Esophagus squamous epithelium (tissue), 4 donors: ENCODE measurements at regions not wholly inside any gene's neighbourhood (a gene's known extent, or its start where the extent isn't known, plus 50 kb on each side); places are given as distances from the start of the nearest gene placed in this dataset.

ENCODE experiments used
- CTCF ChIP-seq, 6 experiments: fragments of 450-650 bp in 4 of 6; fragments of 200-600 bp in 2 of 6; sonication (generic) in 2 of 6; IDR thresholded peaks; one replicate each; pipeline ENCODE4 v1.5.1; 2016 to 2019; ENCODE audit warnings: antibody characterized with exemption in 6 of 6, mild to moderate bottlenecking in 4 of 6, moderate library complexity in 4 of 6
- POLR2A ChIP-seq, 4 donors: fragments of 450-650 bp; IDR thresholded peaks; one replicate each; pipeline ENCODE4 v1.6.1; 2017; ENCODE audit warnings: antibody characterized with exemption in 4 of 4, mild to moderate bottlenecking in 4 of 4, moderate library complexity in 3 of 4

- TF ChIP-seq CTCF (IDR thresholded peaks at IDR 0.05), result no peak
- no peak for TF ChIP-seq POLR2A (IDR thresholded peaks at IDR 0.05)
Observed at GRCh38 chr13:76351541-76352229, 534.5 kb downstream of the KCTD12 start.
